ENCODE measurements at regions not wholly inside any gene's neighbourhood (a gene's known extent, or its start where the extent isn't known, plus 50 kb on each side); places are given as distances from the start of the nearest gene placed in this dataset.
"Not testable (repeated sequence)": the region's sequence is repeated elsewhere in the genome, so short reads cannot be mapped to it uniquely, and the experiment has no call there.

- H3K4me1 Mint-ChIP-seq (ENCODE audit: low read depth), result peaks cover 30% of the 10 kb centered on the region
- H3K4me3 Mint-ChIP-seq, result no peak overlapping the region
- no peaks in the 10 kb centered on the region for H3K27me3 Mint-ChIP-seq
- H3K27ac Mint-ChIP-seq, result peak overlapping the region; percentile 54
- no peaks in the 10 kb centered on the region for H3K9me3 Mint-ChIP-seq
- no peaks in the 10 kb centered on the region for H3K36me3 Mint-ChIP-seq (ENCODE audit: low read depth)
These were observed 52.3 kb upstream of the COL5A2 start for GRCh38 chr2:189231719-189232323.

DNA sequence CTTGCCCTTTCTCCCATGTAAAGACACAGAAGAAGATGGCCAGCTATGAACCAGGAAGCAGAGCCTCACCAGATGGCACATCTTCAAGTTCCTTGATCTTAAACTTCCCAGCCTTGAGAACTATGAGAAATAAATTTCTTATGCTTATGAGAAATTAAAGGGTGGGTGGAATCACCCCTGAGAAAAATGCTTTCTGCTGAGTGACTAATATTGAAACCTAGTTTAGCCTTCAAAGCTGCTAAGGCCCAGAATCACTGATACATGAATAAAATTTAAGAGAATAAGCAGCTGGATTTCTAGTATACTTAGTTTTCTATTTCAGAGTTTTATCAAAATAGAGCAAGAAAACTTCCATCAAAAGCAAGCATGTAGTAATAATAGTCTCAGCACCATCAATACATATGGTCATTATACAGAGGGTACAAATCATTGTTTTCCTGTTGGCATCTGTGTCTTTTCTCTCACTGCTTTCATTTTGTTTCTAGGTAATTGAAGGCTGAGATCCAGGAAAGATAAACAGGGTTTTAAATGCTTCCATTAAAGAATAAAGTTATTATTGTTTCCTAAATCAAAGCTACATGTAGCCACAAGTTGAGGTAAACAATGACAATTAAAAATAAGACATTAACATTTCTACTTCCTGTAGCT is 53.3 kb upstream of the COL5A2 start:
- H3K4me3 Mint-ChIP-seq, result no peak overlapping the region
- no peaks in the 10 kb centered on the region for H3K36me3 Mint-ChIP-seq (ENCODE audit: low read depth)
- peaks cover 30% of the 10 kb centered on the region for H3K4me1 Mint-ChIP-seq (ENCODE audit: low read depth)
- peak overlapping the region; percentile 56 for H3K27ac Mint-ChIP-seq
- no peaks in the 10 kb centered on the region for H3K27me3 Mint-ChIP-seq
- no peaks in the 10 kb centered on the region for H3K9me3 Mint-ChIP-seq

DNA sequence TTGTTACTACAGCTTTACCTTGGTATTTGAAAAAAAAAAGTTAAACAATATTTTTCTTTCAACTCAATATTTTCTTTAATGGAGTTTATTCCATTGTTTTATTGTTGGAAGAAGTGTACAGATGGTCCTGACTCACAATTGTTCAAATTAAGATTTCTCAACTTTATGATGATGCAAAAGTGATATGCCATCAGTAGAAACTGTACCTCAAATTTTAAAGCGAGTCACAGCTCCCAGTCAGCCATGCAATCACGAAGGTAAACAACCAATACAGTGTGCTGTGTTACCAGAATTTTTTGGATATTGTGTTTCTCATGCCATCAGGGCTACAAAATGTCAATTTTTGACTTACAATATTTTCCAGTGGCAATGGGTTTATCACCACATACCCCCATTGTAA is 54.0 kb upstream of the COL5A2 start:
- Mint-ChIP-seq H3K4me3 (no peak overlapping the region), H3K4me1 (ENCODE audit: low read depth) (peaks cover 30% of the 10 kb centered on the region), H3K27me3 (no peaks in the 10 kb centered on the region), H3K27ac (no peak overlapping the region), H3K36me3 (ENCODE audit: low read depth) (peaks cover 6% of the 10 kb centered on the region), H3K9me3 (no peaks in the 10 kb centered on the region)

GRCh38 chr2:189234991-189235390 is 55.4 kb upstream of the COL5A2 start:
- H3K4me1 Mint-ChIP-seq (ENCODE audit: low read depth), result peaks cover 30% of the 10 kb centered on the region
- peaks cover 8% of the 10 kb centered on the region for H3K36me3 Mint-ChIP-seq (ENCODE audit: low read depth)
- H3K27ac Mint-ChIP-seq, result no peak overlapping the region
- H3K4me3 Mint-ChIP-seq, result no peak overlapping the region
- H3K9me3 Mint-ChIP-seq, result no peaks in the 10 kb centered on the region
- H3K27me3 Mint-ChIP-seq, result no peaks in the 10 kb centered on the region

DNA sequence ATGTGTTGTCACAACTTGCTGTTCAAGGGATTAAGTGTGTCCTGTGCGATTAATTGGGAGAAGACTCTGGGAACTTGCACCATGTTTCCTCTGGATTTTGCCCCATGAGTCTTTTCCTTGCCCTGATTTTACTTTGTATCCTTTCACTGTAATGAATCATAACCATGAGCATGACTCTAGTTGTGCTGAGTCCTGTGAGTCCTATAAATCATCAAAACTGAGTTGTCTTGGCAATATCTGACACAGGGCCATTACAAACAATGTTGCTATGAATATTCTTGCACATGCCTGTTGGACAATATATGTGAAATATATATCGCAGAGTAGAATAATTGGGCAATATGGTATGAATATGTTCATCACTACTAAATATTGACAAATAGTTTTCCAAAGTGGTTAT is 56.5 kb upstream of the COL5A2 start:
- H3K27ac Mint-ChIP-seq, result no peak overlapping the region
- no peaks in the 10 kb centered on the region for H3K27me3 Mint-ChIP-seq
- H3K9me3 Mint-ChIP-seq, result no peaks in the 10 kb centered on the region

DNA sequence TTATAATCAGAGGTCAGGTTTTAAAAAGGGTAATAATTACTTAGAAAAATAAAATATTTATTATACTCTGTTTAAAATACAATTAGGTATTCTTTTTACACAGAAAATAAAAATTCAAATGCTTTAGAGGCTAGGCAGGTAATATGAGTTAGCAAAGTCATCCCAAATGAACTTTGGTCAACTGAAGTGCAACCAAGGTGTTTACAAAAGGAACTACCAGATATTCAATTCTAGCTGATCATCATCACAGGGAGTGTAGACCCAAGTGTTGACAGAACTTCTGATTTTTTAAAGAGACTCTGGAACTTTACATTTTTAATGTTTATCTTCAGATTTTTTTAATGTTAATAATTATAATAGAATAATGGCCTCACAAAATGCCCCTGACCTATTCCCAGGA is 59.3 kb upstream of the COL5A2 start:
- Mint-ChIP-seq H3K4me3 (no peak overlapping the region), H3K4me1 (ENCODE audit: low read depth) (peaks cover 10% of the 10 kb centered on the region), H3K27me3 (no peaks in the 10 kb centered on the region), H3K9me3 (peaks cover 12% of the 10 kb centered on the region), H3K36me3 (ENCODE audit: low read depth) (peaks cover 35% of the 10 kb centered on the region), H3K27ac (no peak overlapping the region)

More for the DNA sequence above, 56.5 kb upstream of the COL5A2 start:
- H3K4me3 Mint-ChIP-seq, result no peak overlapping the region
- peaks cover 16% of the 10 kb centered on the region for H3K36me3 Mint-ChIP-seq (ENCODE audit: low read depth)
- peaks cover 27% of the 10 kb centered on the region for H3K4me1 Mint-ChIP-seq (ENCODE audit: low read depth)

DNA sequence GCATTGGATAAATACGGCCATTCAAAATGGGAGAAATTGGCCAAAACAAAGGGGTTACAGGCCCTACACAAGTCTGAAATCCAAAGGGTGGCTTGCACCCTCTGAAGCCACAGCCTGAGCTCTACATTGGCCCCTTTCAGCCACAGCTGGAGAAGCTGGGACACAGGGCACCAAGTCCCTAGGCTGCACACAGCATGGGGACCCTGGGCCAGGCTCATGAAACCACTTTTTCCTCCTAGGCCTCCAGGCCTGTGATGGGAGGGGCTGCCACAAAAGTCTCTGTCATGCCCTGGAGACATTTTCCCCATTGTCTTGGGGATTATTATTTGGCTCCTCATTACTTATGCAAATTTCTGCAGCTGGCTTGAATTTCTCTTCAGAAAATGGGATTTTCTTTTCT is 64.3 kb upstream of the COL5A2 start:
- not testable (repeated sequence) for H3K27me3 Mint-ChIP-seq, H3K27ac Mint-ChIP-seq, H3K4me3 Mint-ChIP-seq
- H3K9me3 Mint-ChIP-seq, result peaks cover 21% of the 10 kb centered on the region
- peaks cover 44% of the 10 kb centered on the region for H3K36me3 Mint-ChIP-seq (ENCODE audit: low read depth)
- H3K4me1 Mint-ChIP-seq (ENCODE audit: low read depth), result peaks cover 19% of the 10 kb centered on the region

DNA sequence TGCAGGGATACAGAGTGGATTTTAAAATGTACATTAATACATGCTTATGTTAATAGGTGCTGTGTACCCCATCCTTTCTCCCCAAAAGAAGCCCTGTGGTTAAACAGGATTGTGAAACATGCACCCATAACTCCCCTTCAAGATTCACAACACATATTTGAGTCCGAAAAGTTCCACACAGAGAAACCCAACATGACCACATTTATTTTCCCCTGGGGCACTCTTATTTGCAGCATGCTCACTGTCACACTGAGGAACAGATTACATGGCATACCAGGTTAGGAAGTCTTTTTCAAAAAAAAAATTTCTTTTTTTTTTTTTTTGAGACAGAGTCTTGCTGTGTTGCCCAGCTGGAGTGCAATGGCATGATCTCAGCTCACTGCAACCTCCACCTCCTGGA is 67.7 kb upstream of the COL5A2 start:
- Mint-ChIP-seq H3K9me3 (peaks cover 25% of the 10 kb centered on the region), H3K27me3 (no peaks in the 10 kb centered on the region), H3K4me1 (ENCODE audit: low read depth) (peaks cover 19% of the 10 kb centered on the region), H3K36me3 (ENCODE audit: low read depth) (peaks cover 31% of the 10 kb centered on the region), H3K27ac (peak overlapping the region; percentile 15), H3K4me3 (no peak overlapping the region)

DNA sequence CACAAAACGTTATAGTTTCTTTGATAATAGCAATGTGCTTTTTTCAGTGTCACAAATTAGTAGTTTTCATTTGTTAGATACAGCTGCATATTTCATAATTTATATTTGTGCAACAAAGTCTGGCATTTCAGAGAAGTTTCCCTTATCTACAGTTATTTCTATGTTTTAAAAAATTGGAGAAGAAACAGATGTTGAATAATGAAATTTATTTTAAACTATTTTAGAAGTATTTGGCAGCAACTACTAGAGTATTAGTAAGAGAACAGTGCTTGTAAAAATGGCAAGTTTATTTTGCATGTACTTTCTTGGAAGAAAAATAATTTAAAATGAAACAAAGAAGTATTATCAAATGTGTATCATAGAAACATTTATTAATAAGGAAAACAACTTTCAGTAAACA is 68.6 kb upstream of the COL5A2 start:
- Mint-ChIP-seq H3K27me3 (no peaks in the 10 kb centered on the region), H3K9me3 (peaks cover 17% of the 10 kb centered on the region), H3K27ac (no peak overlapping the region), H3K36me3 (ENCODE audit: low read depth) (peaks cover 23% of the 10 kb centered on the region), H3K4me3 (no peak overlapping the region), H3K4me1 (ENCODE audit: low read depth) (peaks cover 15% of the 10 kb centered on the region)

DNA sequence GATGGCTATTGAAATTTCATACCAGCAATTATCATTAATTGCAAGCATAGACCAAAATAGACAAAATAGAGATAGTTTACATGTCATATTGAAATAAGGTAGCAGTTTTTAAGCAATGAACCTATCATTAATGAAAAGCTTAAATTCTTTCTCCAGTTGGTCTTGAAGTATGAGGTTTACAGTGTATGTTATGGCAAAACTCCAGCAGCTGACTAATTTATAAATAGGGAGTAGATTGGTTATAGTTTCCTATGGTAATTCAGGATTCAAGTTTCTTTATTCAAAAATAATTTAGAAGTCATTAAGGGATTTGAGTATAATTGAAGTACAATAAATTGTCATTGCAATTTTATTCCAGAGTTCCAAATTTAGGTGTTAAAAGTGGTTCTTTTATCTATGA is 69.6 kb upstream of the COL5A2 start:
- Mint-ChIP-seq H3K36me3 (ENCODE audit: low read depth) (peaks cover 15% of the 10 kb centered on the region), H3K4me1 (ENCODE audit: low read depth) (peaks cover 17% of the 10 kb centered on the region)

DNA sequence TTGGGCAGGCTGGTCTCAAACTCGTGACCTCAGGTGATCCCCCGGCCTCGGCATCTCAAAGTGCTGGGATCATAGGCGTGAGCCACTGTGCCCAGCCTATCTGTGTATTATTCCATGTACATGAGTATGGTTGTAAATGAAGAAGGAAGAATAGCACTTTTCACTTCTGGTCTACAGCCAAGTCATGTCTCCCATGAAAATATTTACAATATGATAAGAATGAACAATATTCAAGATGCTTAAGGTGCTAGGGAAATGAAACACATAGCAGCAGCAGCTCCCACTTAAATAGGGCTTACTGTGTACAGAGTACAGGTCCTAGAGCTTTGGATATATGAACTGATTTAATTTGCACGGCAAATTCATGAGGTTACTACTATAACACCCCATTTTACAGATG is 70.3 kb upstream of the COL5A2 start:
- no peaks in the 10 kb centered on the region for H3K27me3 Mint-ChIP-seq
- peaks cover 10% of the 10 kb centered on the region for H3K36me3 Mint-ChIP-seq (ENCODE audit: low read depth)
- H3K9me3 Mint-ChIP-seq, result peaks cover 4% of the 10 kb centered on the region
- H3K4me1 Mint-ChIP-seq (ENCODE audit: low read depth), result peaks cover 24% of the 10 kb centered on the region
- no peak overlapping the region for H3K27ac Mint-ChIP-seq
- H3K4me3 Mint-ChIP-seq, result no peak overlapping the region

More for the DNA sequence above, 69.6 kb upstream of the COL5A2 start:
- no peak overlapping the region for H3K4me3 Mint-ChIP-seq
- peaks cover 12% of the 10 kb centered on the region for H3K9me3 Mint-ChIP-seq
- no peaks in the 10 kb centered on the region for H3K27me3 Mint-ChIP-seq
- no peak overlapping the region for H3K27ac Mint-ChIP-seq

GRCh38 chr2:189252991-189253675 is 73.6 kb upstream of the COL5A2 start:
- peaks cover 7% of the 10 kb centered on the region for H3K9me3 Mint-ChIP-seq
- peaks cover 32% of the 10 kb centered on the region for H3K4me1 Mint-ChIP-seq (ENCODE audit: low read depth)
- no peak overlapping the region for H3K4me3 Mint-ChIP-seq
- H3K27ac Mint-ChIP-seq, result no peak overlapping the region
- peaks cover 8% of the 10 kb centered on the region for H3K36me3 Mint-ChIP-seq (ENCODE audit: low read depth)
- no peaks in the 10 kb centered on the region for H3K27me3 Mint-ChIP-seq

DNA sequence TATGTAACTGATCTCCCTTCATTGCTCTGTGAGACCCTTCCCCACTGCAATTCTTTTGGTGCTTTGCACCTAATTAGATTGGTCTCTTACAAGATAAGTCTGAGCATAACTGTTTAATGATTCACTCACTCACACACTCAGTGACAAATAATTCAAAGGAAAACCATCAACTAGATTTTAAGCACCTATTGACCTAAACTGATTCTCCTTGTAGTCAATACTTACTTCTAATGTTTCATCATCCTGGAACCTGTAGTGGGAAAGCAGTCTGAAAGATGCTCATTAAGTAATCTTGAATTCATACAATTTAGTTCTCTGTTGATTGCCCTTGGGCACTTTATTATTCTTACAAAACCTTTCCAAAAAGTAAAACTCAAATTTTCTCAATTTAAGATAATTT is 74.3 kb upstream of the COL5A2 start:
- Mint-ChIP-seq H3K9me3 (peaks cover 7% of the 10 kb centered on the region), H3K36me3 (ENCODE audit: low read depth) (peaks cover 12% of the 10 kb centered on the region), H3K4me3 (no peak overlapping the region), H3K27me3 (no peaks in the 10 kb centered on the region), H3K4me1 (ENCODE audit: low read depth) (peaks cover 39% of the 10 kb centered on the region), H3K27ac (no peak overlapping the region)

GRCh38 chr2:189254268-189254883 is 74.8 kb upstream of the COL5A2 start:
- H3K27ac Mint-ChIP-seq, result no peak overlapping the region
- peaks cover 7% of the 10 kb centered on the region for H3K9me3 Mint-ChIP-seq
- peaks cover 13% of the 10 kb centered on the region for H3K36me3 Mint-ChIP-seq (ENCODE audit: low read depth)
- no peaks in the 10 kb centered on the region for H3K27me3 Mint-ChIP-seq
- H3K4me1 Mint-ChIP-seq (ENCODE audit: low read depth), result peaks cover 44% of the 10 kb centered on the region
- H3K4me3 Mint-ChIP-seq, result no peak overlapping the region

GRCh38 chr2:189255711-189256110 is 76.2 kb upstream of the COL5A2 start:
- peak overlapping the region; percentile 53 for H3K4me3 Mint-ChIP-seq
- peaks cover 17% of the 10 kb centered on the region for H3K36me3 Mint-ChIP-seq (ENCODE audit: low read depth)
- peaks cover 56% of the 10 kb centered on the region for H3K4me1 Mint-ChIP-seq (ENCODE audit: low read depth)
- H3K27me3 Mint-ChIP-seq, result no peaks in the 10 kb centered on the region
- H3K27ac Mint-ChIP-seq, result peak overlapping the region; percentile 88
- peaks cover 7% of the 10 kb centered on the region for H3K9me3 Mint-ChIP-seq
